ENCODE measurements at regions not wholly inside any gene's neighbourhood (a gene's known extent, or its start where the extent isn't known, plus 50 kb on each side); places are given as distances from the start of the nearest gene placed in this dataset.

GRCh38 chr3:110646496-110646895 lies 425.1 kb upstream of the NECTIN3 start:
- Mint-ChIP-seq H3K27me3 (no peaks in the 10 kb centered on the region), H3K9me3 (peaks cover 7% of the 10 kb centered on the region), H3K27ac (no peak overlapping the region), H3K4me3 (no peak overlapping the region), H3K36me3 (no peaks in the 10 kb centered on the region), H3K4me1 (ENCODE audit: unreplicated experiment) (peaks cover 2% of the 10 kb centered on the region)
- no peak for DNase-seq (ENCODE audit: extremely low spot score, unreplicated experiment)
- TF ChIP-seq CTCF (conservative IDR thresholded peaks at IDR 0.05): no peak

GRCh38 chr3:110647586-110647985 lies 424.0 kb upstream of the NECTIN3 start:
- Mint-ChIP-seq H3K4me3 (no peak overlapping the region), H3K36me3 (no peaks in the 10 kb centered on the region), H3K9me3 (peaks cover 7% of the 10 kb centered on the region), H3K4me1 (ENCODE audit: unreplicated experiment) (peaks cover 4% of the 10 kb centered on the region), H3K27me3 (no peaks in the 10 kb centered on the region), H3K27ac (no peak overlapping the region)
- no peak for DNase-seq (ENCODE audit: extremely low spot score, unreplicated experiment)
- no peak for TF ChIP-seq CTCF (conservative IDR thresholded peaks at IDR 0.05)

- Mint-ChIP-seq H3K27ac (no peak overlapping the region), H3K4me1 (ENCODE audit: unreplicated experiment) (peaks cover 4% of the 10 kb centered on the region), H3K36me3 (no peaks in the 10 kb centered on the region), H3K9me3 (no peaks in the 10 kb centered on the region), H3K27me3 (no peaks in the 10 kb centered on the region), H3K4me3 (no peak overlapping the region)
- no peak for DNase-seq (ENCODE audit: extremely low spot score, unreplicated experiment)
- TF ChIP-seq CTCF (conservative IDR thresholded peaks at IDR 0.05): no peak
Measured at GRCh38 chr3:110650741-110651140, 420.9 kb upstream of the NECTIN3 start.

GRCh38 chr3:110654843-110655502 lies 416.6 kb upstream of the NECTIN3 start:
- H3K36me3 Mint-ChIP-seq: no peaks in the 10 kb centered on the region
- peaks cover 4% of the 10 kb centered on the region for H3K4me1 Mint-ChIP-seq (ENCODE audit: unreplicated experiment)
- no peak overlapping the region for H3K4me3 Mint-ChIP-seq
- H3K27me3 Mint-ChIP-seq: no peaks in the 10 kb centered on the region
- peak overlapping the region; percentile 38 for H3K27ac Mint-ChIP-seq
- no peak for DNase-seq (ENCODE audit: extremely low spot score, unreplicated experiment)
- no peak for TF ChIP-seq CTCF (conservative IDR thresholded peaks at IDR 0.05)
- H3K9me3 Mint-ChIP-seq: no peaks in the 10 kb centered on the region

GRCh38 chr3:110656394-110657025 lies 415.1 kb upstream of the NECTIN3 start:
- no peak for DNase-seq (ENCODE audit: extremely low spot score, unreplicated experiment)
- Mint-ChIP-seq H3K36me3 (no peaks in the 10 kb centered on the region), H3K4me1 (ENCODE audit: unreplicated experiment) (peaks cover 2% of the 10 kb centered on the region), H3K9me3 (no peaks in the 10 kb centered on the region), H3K4me3 (no peak overlapping the region), H3K27ac (no peak overlapping the region), H3K27me3 (no peaks in the 10 kb centered on the region)
- TF ChIP-seq CTCF (conservative IDR thresholded peaks at IDR 0.05): no peak
